ENCODE measurements at regions not wholly inside any gene's neighbourhood (a gene's known extent, or its start where the extent isn't known, plus 50 kb on each side); places are given as distances from the start of the nearest gene placed in this dataset.
"Not testable (repeated sequence)": the region's sequence is repeated elsewhere in the genome, so short reads cannot be mapped to it uniquely, and the experiment has no call there.

DNA sequence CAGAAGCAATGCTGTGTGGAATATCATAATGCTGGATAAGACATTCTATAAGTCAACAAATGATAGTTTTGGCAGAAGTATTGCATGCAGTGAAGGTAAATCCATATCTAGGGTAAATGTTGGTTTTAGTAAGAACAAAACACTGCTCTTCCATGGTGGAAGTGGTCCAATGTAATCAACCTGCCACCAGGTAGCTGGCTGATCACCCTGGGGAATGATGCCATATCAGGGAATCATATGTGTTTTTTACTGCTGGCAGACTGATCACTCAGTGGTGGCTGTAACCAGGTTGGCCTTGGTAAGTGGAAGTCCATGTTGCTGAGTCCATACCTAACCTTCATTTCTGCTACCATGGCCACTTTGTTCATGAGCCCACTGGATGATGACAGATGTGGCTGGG, 74.0 kb upstream of the CENPE start:
- DNase-seq, result no peak
- Histone ChIP-seq H3K4me3 (no peak overlapping the region), H3K27ac (no peak overlapping the region), H3K9me3 (no peaks in the 10 kb centered on the region), H3K27me3 (no peaks in the 10 kb centered on the region), H3K36me3 (no peaks in the 10 kb centered on the region), H3K4me1 (no peaks in the 10 kb centered on the region)
- TF ChIP-seq EP300 (IDR thresholded peaks at IDR 0.05; ENCODE audit: low read depth) (no peak), POLR2A (IDR thresholded peaks at IDR 0.05) (no peak), POLR2AphosphoS5 (IDR thresholded peaks at IDR 0.05) (no peak)
- TF ChIP-seq, protein P1, sequence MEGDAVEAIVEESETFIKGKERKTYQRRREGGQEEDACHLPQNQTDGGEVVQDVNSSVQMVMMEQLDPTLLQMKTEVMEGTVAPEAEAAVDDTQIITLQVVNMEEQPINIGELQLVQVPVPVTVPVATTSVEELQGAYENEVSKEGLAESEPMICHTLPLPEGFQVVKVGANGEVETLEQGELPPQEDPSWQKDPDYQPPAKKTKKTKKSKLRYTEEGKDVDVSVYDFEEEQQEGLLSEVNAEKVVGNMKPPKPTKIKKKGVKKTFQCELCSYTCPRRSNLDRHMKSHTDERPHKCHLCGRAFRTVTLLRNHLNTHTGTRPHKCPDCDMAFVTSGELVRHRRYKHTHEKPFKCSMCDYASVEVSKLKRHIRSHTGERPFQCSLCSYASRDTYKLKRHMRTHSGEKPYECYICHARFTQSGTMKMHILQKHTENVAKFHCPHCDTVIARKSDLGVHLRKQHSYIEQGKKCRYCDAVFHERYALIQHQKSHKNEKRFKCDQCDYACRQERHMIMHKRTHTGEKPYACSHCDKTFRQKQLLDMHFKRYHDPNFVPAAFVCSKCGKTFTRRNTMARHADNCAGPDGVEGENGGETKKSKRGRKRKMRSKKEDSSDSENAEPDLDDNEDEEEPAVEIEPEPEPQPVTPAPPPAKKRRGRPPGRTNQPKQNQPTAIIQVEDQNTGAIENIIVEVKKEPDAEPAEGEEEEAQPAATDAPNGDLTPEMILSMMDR (IDR thresholded peaks at IDR 0.05), result no peak
- in situ Hi-C loops (cut with MboI; ENCODE audit: low pct_ligation_motif_present in 1 of 4, low pct_unique_long_range_greater_than_20kb in 1 of 4, low sequenced_read_pairs in 3 of 4), result no loop called here
- intact Hi-C loops (cut with DNase I; ENCODE audit: low total_unique reads), result no loop called here

DNA sequence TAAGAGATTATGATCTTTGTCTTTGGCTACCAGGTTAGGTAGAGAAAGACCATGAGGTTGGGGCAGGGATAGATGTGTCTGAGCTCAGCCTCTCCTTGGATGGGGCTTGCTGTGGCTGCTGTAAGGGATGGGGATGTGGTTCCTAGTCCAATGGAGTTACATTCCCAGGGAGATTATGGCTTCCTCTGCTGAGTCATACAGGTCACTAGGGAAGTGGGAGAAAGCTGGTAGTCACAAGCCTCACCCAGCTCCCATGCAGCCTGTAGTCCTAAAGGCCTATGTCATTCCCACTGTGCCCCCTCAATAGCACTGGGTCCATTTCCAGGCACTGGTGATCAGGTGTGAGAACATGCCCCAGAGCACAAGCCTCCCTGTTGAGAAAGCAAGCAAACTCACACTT, 70.6 kb upstream of the CENPE start:
- Histone ChIP-seq H3K4me1 (no peaks in the 10 kb centered on the region), H3K27ac (no peak overlapping the region), H3K9me3 (no peaks in the 10 kb centered on the region), H3K4me3 (no peak overlapping the region), H3K27me3 (no peaks in the 10 kb centered on the region), H3K36me3 (no peaks in the 10 kb centered on the region)
- intact Hi-C loops (cut with DNase I; ENCODE audit: low total_unique reads), result no loop called here
- in situ Hi-C loops (cut with MboI; ENCODE audit: low pct_ligation_motif_present in 1 of 4, low pct_unique_long_range_greater_than_20kb in 1 of 4, low sequenced_read_pairs in 3 of 4), result no loop called here
- no peak for DNase-seq
- no peak for TF ChIP-seq EP300 (IDR thresholded peaks at IDR 0.05; ENCODE audit: low read depth)
- TF ChIP-seq POLR2A (IDR thresholded peaks at IDR 0.05), result no peak
- no peak for TF ChIP-seq POLR2AphosphoS5 (IDR thresholded peaks at IDR 0.05)
- TF ChIP-seq, protein P1 (IDR thresholded peaks at IDR 0.05), result no peak

DNA sequence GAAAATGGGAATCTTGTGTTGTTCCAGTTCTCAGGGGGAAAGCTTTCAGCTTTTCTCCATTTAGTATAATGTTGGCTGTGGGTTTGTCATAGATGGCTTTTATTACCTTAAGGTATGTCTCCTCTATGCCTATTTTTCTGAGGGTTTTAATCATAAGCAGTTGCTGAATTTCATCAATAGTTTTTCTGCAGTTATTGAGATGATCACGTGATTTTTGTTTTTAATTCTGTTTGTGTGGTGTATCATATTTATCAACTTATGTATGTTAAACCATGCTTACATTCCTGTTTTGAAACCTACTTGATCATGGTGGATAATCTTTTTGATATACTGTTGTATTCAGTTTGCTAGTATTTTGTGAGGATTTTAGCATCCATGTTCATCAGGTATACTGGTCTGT, 66.8 kb upstream of the CENPE start:
- no peaks in the 10 kb centered on the region for H3K36me3 ChIP-seq
- no peak overlapping the region for H3K4me3 ChIP-seq
- no peaks in the 10 kb centered on the region for H3K4me1 ChIP-seq
- no peak for DNase-seq
- in situ Hi-C loops (cut with MboI; ENCODE audit: low pct_ligation_motif_present in 1 of 4, low pct_unique_long_range_greater_than_20kb in 1 of 4, low sequenced_read_pairs in 3 of 4) (no loop called here), intact Hi-C loops (cut with DNase I; ENCODE audit: low total_unique reads) (no loop called here)
- no peak for TF ChIP-seq EP300 (IDR thresholded peaks at IDR 0.05; ENCODE audit: low read depth)
- no peak for TF ChIP-seq POLR2A (IDR thresholded peaks at IDR 0.05)
- no peak for TF ChIP-seq POLR2AphosphoS5 (IDR thresholded peaks at IDR 0.05)
- TF ChIP-seq, protein P1 (IDR thresholded peaks at IDR 0.05), result no peak
- no peaks in the 10 kb centered on the region for H3K27me3 ChIP-seq
- no peak overlapping the region for H3K27ac ChIP-seq
- WGBS, 2 donors (ENCODE audit: low coverage in 1 of 2), result 50 to 86% methylated on average over 1 of the region's 1 CpG
- no peaks in the 10 kb centered on the region for H3K9me3 ChIP-seq

DNA sequence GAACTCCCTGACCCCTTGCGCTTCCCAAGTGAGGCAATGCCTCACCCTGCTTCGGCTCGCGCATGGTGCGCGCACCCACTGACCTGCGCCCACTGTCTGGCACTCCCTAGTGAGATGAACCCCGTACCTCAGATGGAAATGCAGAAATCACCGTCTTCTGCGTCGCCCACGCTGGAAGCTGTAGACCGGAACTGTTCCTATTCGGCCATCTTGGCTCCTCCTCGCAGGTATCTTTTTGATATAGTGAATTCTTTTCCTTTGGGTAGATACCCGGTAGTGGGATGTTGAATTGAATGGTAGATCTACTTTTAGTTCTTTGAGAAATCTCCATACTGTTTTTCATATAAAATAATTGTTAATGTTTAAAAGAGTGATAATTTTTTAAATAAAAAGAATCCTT, 57.9 kb upstream of the CENPE start:
- H3K36me3 ChIP-seq; intact Hi-C loops (cut with DNase I; ENCODE audit: low total_unique reads); H3K27ac ChIP-seq; in situ Hi-C loops (cut with MboI; ENCODE audit: low pct_ligation_motif_present in 1 of 4, low pct_unique_long_range_greater_than_20kb in 1 of 4, low sequenced_read_pairs in 3 of 4); H3K9me3 ChIP-seq; H3K4me3 ChIP-seq; H3K4me1 ChIP-seq; DNase-seq; H3K27me3 ChIP-seq: not testable (repeated sequence)
- 94 to 100% methylated on average over 1 to 16 of the region's 16 CpGs for WGBS, 2 donors (ENCODE audit: low coverage in 1 of 2)

Measured in transverse colon (tissue), 4 donors.